GM12878 (cell line): ENCODE measurements at regions not wholly inside any gene's neighbourhood (a gene's known extent, or its start where the extent isn't known, plus 50 kb on each side); places are given as distances from the start of the nearest gene placed in this dataset.
A peak's percentile ranks its signal among the peaks of the same experiment; 100 is the strongest.

Experiments used
- ATAC-seq: fragments of 200-7000 bp; cut with Tn5 transposase; 3 replicates; pipeline ENCODE4 v1.9.1; 2020; ENCODE audit warnings: mild to moderate bottlenecking, moderate library complexity
- BruUV-seq: library from RNA; stranded (reverse); fragments of 400-500 nt; replicated peaks from 2 replicates; lab custom pipeline; 2021; lab: Mats Ljungman, UMichigan
- CTCF ChIA-PET: fragments of 300-600 bp; sonication (Branson Sonifier 250); formaldehyde crosslinking; extraction: SDS; loops from one replicate; lab custom pipeline; 2021; ENCODE audit warnings: inconsistent platforms; lab: Yijun Ruan, JAX
- POLR2A ChIA-PET: fragments of 350-600 bp; formaldehyde crosslinking; extraction: SDS; loops from one replicate; lab custom pipeline; 2021; ENCODE audit warnings: inconsistent platforms; lab: Charles Lee
- RAD21 ChIA-PET: fragments of 300-600 bp; sonication (Branson Sonifier 250); formaldehyde crosslinking; loops from one replicate; lab custom pipeline; 2023; ENCODE audit warnings: antibody characterized with exemption; ENCODE audit not compliant: unreplicated experiment; lab: Charles Lee
- SMC1A ChIA-PET: fragments of 300-600 bp; sonication (Branson Sonifier 250); formaldehyde crosslinking; loops from one replicate; lab custom pipeline; 2023; ENCODE audit not compliant: unreplicated experiment, uncharacterized antibody; lab: Charles Lee
- DNase-seq: peaks from one replicate; pipeline ENCODE4 v3.0.0-alpha.2; 2011; ENCODE audit warnings: low read depth, low spot score
- FAIRE-seq: peaks from 3 replicates; lab custom pipeline; 2011; peaks lifted over from hg19 to GRCh38; lab: Jason Lieb, UNC
- H2AFZ ChIP-seq: 2 replicates; pipeline ENCODE4 v1.6.0; 2011; ENCODE audit warnings: low read depth, low read length, control low read depth; ENCODE audit not compliant: control insufficient read depth
- H3K27ac ChIP-seq: 2 replicates; pipeline ENCODE4 v1.5.1; 2011; ENCODE audit warnings: control low read depth; ENCODE audit not compliant: control insufficient read depth, insufficient read depth
- H3K27me3 ChIP-seq, 2 experiments: replicated peaks in 1 of 2; 2 replicates each; pipeline versions ENCODE4 v1.6.0 to v1.6.1; 2011; ENCODE audit warnings: low read length in 1 of 2; ENCODE audit not compliant: control insufficient read depth in 2 of 2, insufficient read depth in 2 of 2
- H3K36me3 ChIP-seq, 2 experiments: 2 replicates each; pipeline ENCODE4 v1.5.1; 2011; ENCODE audit warnings: low read length in 1 of 2; ENCODE audit not compliant: control insufficient read depth in 2 of 2, insufficient read depth in 2 of 2
- H3K4me1 ChIP-seq: 2 replicates; pipeline ENCODE4 v1.6.1; 2011; ENCODE audit warnings: mild to moderate bottlenecking, low read length, moderate library complexity, mixed read lengths; ENCODE audit not compliant: control insufficient read depth, insufficient read depth
- H3K4me2 ChIP-seq: 2 replicates; pipeline ENCODE4 v1.6.0; 2011; ENCODE audit warnings: control low read depth; ENCODE audit not compliant: control insufficient read depth, insufficient read depth
- H3K4me3 ChIP-seq: fragments of 200-600 bp; sonication (generic); 2 replicates; pipeline ENCODE4 v1.5.1; 2016
- H3K79me2 ChIP-seq: 2 replicates; pipeline ENCODE4 v1.6.0; 2011; ENCODE audit warnings: low read length; ENCODE audit not compliant: control insufficient read depth, insufficient read depth
- H3K9ac ChIP-seq: 2 replicates; pipeline ENCODE4 v1.8.0; 2011; ENCODE audit warnings: low read length, control low read depth, mixed read lengths; ENCODE audit not compliant: control insufficient read depth, insufficient read depth
- H3K9me3 ChIP-seq: replicated peaks from 3 replicates; pipeline ENCODE4 v1.5.1; 2011; ENCODE audit warnings: mild to moderate bottlenecking, low read length; ENCODE audit not compliant: control insufficient read depth, insufficient read depth
- H4K20me1 ChIP-seq: 2 replicates; pipeline ENCODE4 v1.6.0; 2011; ENCODE audit not compliant: control insufficient read depth, insufficient read depth
- BCLAF1 ChIP-seq: fragments of 450-650 bp; IDR thresholded peaks from 2 replicates; pipeline ENCODE4 v1.6.1; 2017; ENCODE audit warnings: antibody characterized with exemption, mild to moderate bottlenecking, moderate library complexity
- EGR1 ChIP-seq, 2 experiments: IDR thresholded peaks; 1 replicate in 1 of 2; 2 replicates in 1 of 2; pipeline ENCODE4 v1.6.1; 2011 to 2012; ENCODE audit warnings: low read depth in 2 of 2, low read length in 2 of 2, borderline replicate concordance in 1 of 2, mild to moderate bottlenecking in 1 of 2, moderate library complexity in 1 of 2
- ESRRA ChIP-seq: IDR thresholded peaks from 2 replicates; pipeline ENCODE4 v1.6.1; 2012; ENCODE audit warnings: mild to moderate bottlenecking, low read length, improper control_type of control experiment
- MEF2A ChIP-seq: IDR thresholded peaks from 2 replicates; pipeline ENCODE4 v1.6.1; 2011; ENCODE audit warnings: low read depth, mild to moderate bottlenecking, low read length, moderate library complexity; ENCODE audit not compliant: insufficient read depth
- MTA2 ChIP-seq: fragments of 450-650 bp; IDR thresholded peaks from 2 replicates; pipeline ENCODE4 v1.6.1; 2016; ENCODE audit warnings: low read depth, mild to moderate bottlenecking, moderate library complexity
- NRF1 ChIP-seq: conservative IDR thresholded peaks from 2 replicates; pipeline ENCODE4 v1.6.1; 2011; ENCODE audit warnings: mild to moderate bottlenecking, low read depth, low read length, improper control_type of control experiment
- SIX5 ChIP-seq: IDR thresholded peaks from 2 replicates; pipeline ENCODE4 v1.6.1; 2011; ENCODE audit warnings: mild to moderate bottlenecking, low read depth, low read length, moderate library complexity; ENCODE audit not compliant: severe bottlenecking
- SMAD1 ChIP-seq: fragments of 450-650 bp; IDR thresholded peaks from 2 replicates; pipeline ENCODE4 v1.6.1; 2018; ENCODE audit warnings: mild to moderate bottlenecking, low read depth; ENCODE audit not compliant: partially characterized antibody
- ZNF384 ChIP-seq: IDR thresholded peaks from 2 replicates; pipeline ENCODE4 v1.6.1; 2012; ENCODE audit warnings: low read depth, mild to moderate bottlenecking, low read length, improper control_type of control experiment, borderline replicate concordance
- ZZZ3 ChIP-seq: IDR thresholded peaks from 2 replicates; pipeline ENCODE4 v1.6.1; 2011; ENCODE audit warnings: low read depth; ENCODE audit not compliant: control insufficient read depth, insufficient read length
- WGBS: methylation state at CpG from one replicate; pipeline ENCODE4 v1.1.6; 2016; ENCODE audit warnings: low lambda C conversion rate; ENCODE audit not compliant: insufficient replicate concordance, insufficient coverage; ENCODE audit errors: missing lambda C conversion rate; 5-methylcytosine and 5-hydroxymethylcytosine counted together
- in situ Hi-C: fragments of 300-500 bp; cut with MboI; formaldehyde crosslinking; loops from 9 replicates; pipeline ENCODE4 v1.14.3; 2018; ENCODE audit warnings: mixed read lengths
- intact Hi-C: fragments of 100-400 bp; cut with micrococcal nuclease; formaldehyde crosslinking; loops from one replicate; pipeline ENCODE4 v1.14.2; 2022; ENCODE audit not compliant: unreplicated experiment
- TF ChIP-seq, protein P1 (sequence below): fragments of 450-650 bp; formaldehyde crosslinking; IDR thresholded peaks from 2 replicates; pipeline ENCODE4 v1.5.0; 2022; ENCODE audit warnings: mild to moderate bottlenecking, missing genetic modification characterization

DNA sequence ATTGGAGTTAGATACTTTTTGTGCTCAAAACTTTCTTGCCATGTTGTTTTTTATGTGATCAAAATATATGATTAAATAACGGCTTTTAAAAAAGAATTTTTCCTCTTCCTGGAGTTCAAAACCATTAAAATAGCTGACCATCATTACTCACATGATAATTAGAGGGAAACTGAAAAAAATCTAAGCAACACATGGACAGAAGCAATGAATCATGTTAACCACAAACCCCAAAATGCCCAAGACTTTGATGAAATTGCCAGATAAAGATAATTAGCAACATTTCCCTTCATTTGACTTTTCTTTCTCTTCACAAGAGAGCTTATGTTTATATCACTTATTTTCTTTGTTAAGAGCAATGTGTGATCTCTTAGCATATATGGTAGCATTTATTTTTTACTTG lies 1294.2 kb downstream of the EFNA5 start:
- no peak for TF ChIP-seq SMAD1
- peak; percentile 74 for TF ChIP-seq MTA2
- TF ChIP-seq EGR1 (IDR thresholded peaks at IDR 0.05; ENCODE audit: borderline replicate concordance in 1 of 2, low read depth in 2 of 2, low read length in 2 of 2): no peak
- TF ChIP-seq SIX5: no peak
- TF ChIP-seq, all 136 proteins: peak for 1
- H3K27ac ChIP-seq: no peak overlapping the region
- no peaks in the 10 kb centered on the region for H3K4me1 ChIP-seq
- SMC1A ChIA-PET: interaction anchor here (1.3 kb wide), 1 partner anchor 9 kb away, joined by 3 read pairs; no protein-coding TSS in a partner anchor
- 0% methylated on average over 1 of the region's 1 CpG for WGBS
- intact Hi-C loops: no loop called here
- no peak overlapping the region for H2AFZ ChIP-seq
- in situ Hi-C loops: no loop called here
- no peaks in the 10 kb centered on the region for H3K79me2 ChIP-seq
- ATAC-seq (no peak), FAIRE-seq (no peak), DNase-seq (no peak)
- H3K9ac ChIP-seq: no peak overlapping the region
- no peaks in the 10 kb centered on the region for H4K20me1 ChIP-seq
- CTCF ChIA-PET: no interaction called here
- H3K4me2 ChIP-seq: no peak overlapping the region
- H3K9me3 ChIP-seq: no peaks in the 10 kb centered on the region
- H3K4me3 ChIP-seq: no peak overlapping the region
- POLR2A ChIA-PET: no interaction called here
- no TSS peak for BruUV-seq
- RAD21 ChIA-PET: no interaction called here
- no peaks in the 10 kb centered on the region for H3K27me3 ChIP-seq
- no peaks in the 10 kb centered on the region for H3K36me3 ChIP-seq

DNA sequence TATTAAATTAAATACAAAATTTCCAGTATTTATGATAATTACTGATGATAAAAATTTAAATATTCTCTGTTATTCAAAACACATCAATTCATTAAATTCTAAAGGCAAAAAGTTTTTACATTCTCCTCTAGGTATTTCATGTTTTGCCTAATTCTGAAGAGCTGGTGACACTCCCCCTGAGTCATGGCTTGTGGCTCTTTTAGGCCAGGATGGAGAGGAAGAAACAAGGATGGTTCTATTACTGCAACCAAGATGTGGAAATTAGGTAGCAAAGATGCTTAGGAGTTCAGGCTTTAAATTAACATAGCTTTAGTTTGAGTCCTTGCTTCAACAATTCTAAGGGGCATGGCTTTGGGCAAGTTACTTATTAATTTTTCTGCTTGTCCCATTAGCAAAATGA lies 1295.8 kb downstream of the EFNA5 start:
- RAD21 ChIA-PET: no interaction called here
- SMC1A ChIA-PET: no interaction called here
- H3K9ac ChIP-seq: no peak overlapping the region
- H3K36me3 ChIP-seq: no peaks in the 10 kb centered on the region
- H3K27ac ChIP-seq: no peak overlapping the region
- H3K27me3 ChIP-seq: no peaks in the 10 kb centered on the region
- DNase-seq (no peak), FAIRE-seq (no peak), ATAC-seq (no peak)
- H2AFZ ChIP-seq: no peak overlapping the region
- no peaks in the 10 kb centered on the region for H3K4me1 ChIP-seq
- in situ Hi-C loops: no loop called here
- no peak overlapping the region for H3K4me2 ChIP-seq
- H3K4me3 ChIP-seq: no peak overlapping the region
- CTCF ChIA-PET: interaction anchor here (0.5 kb wide), 1 partner anchor 22 kb away, joined by 3 read pairs; no protein-coding TSS in a partner anchor
- intact Hi-C loops: no loop called here
- BruUV-seq: no TSS peak
- POLR2A ChIA-PET: no interaction called here
- no peaks in the 10 kb centered on the region for H4K20me1 ChIP-seq
- no peaks in the 10 kb centered on the region for H3K9me3 ChIP-seq
- no peaks in the 10 kb centered on the region for H3K79me2 ChIP-seq
- TF ChIP-seq NRF1 (no peak), SMAD1 (no peak), ZNF384 (no peak), ESRRA (no peak), ZZZ3 (no peak), MEF2A (no peak), BCLAF1 (no peak)
- TF ChIP-seq, protein P1, sequence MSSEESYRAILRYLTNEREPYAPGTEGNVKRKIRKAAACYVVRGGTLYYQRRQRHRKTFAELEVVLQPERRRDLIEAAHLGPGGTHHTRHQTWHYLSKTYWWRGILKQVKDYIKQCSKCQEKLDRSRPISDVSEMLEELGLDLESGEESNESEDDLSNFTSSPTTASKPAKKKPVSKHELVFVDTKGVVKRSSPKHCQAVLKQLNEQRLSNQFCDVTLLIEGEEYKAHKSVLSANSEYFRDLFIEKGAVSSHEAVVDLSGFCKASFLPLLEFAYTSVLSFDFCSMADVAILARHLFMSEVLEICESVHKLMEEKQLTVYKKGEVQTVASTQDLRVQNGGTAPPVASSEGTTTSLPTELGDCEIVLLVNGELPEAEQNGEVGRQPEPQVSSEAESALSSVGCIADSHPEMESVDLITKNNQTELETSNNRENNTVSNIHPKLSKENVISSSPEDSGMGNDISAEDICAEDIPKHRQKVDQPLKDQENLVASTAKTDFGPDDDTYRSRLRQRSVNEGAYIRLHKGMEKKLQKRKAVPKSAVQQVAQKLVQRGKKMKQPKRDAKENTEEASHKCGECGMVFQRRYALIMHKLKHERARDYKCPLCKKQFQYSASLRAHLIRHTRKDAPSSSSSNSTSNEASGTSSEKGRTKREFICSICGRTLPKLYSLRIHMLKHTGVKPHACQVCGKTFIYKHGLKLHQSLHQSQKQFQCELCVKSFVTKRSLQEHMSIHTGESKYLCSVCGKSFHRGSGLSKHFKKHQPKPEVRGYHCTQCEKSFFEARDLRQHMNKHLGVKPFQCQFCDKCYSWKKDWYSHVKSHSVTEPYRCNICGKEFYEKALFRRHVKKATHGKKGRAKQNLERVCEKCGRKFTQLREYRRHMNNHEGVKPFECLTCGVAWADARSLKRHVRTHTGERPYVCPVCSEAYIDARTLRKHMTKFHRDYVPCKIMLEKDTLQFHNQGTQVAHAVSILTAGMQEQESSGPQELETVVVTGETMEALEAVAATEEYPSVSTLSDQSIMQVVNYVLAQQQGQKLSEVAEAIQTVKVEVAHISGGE: no peak
